RCC 7860 (cell line): ENCODE measurements at regions not wholly inside any gene's neighbourhood (a gene's known extent, or its start where the extent isn't known, plus 50 kb on each side); places are given as distances from the start of the nearest gene placed in this dataset.

ENCODE experiments used
- DNase-seq: peaks from one replicate; pipeline ENCODE4 v3.0.0-alpha.2; 2015; ENCODE audit warnings: low spot score
- FAIRE-seq: peaks from 2 replicates; lab custom pipeline; 2012; peaks lifted over from hg19 to GRCh38; lab: Jason Lieb, UNC

DNA sequence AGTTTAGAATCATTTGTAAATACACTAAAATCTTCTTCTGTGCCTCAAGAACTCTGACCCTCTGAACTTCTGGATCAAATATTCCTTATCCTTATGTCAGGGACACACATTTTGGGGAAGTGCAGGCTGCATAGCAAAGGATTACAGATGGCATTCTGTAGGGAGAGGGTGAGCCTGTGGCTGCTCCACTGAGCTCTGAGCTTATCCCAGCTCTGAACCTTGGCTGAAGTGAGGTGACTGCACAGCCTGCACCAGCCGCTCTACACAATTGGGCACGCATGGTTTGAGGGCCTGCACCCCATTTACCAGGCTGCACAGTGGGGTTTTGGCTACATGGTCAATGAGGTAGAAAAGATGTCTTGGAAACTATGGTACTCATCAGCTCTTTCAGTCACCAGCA lies 251.6 kb downstream of the GALR1 start:
- FAIRE-seq: no peak

GRCh38 chr18:77505499-77505898 lies 255.9 kb downstream of the GALR1 start:
- FAIRE-seq: no peak
- no peak for DNase-seq

More for the DNA sequence above, 251.6 kb downstream of the GALR1 start:
- DNase-seq: no peak

DNA sequence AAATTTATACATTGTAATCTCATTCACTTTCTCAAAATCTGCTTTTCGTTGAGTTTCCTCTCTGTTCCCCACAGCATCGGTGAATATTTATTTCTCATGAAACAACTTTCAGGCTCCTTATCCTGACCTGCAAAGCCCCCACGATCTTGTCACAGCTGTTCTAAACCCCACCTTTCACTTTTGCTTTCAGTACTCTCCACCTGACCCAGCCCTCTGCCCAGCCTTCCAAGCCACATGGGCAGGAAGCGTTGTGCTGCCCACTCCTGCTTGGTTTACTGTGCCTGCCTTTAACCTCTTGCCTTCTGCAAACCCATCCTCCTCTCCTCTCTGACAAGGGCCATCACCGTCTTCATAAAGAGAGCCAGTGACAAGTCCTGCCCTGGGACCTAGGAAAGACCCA lies 262.5 kb downstream of the GALR1 start:
- FAIRE-seq: no peak
- no peak for DNase-seq

DNA sequence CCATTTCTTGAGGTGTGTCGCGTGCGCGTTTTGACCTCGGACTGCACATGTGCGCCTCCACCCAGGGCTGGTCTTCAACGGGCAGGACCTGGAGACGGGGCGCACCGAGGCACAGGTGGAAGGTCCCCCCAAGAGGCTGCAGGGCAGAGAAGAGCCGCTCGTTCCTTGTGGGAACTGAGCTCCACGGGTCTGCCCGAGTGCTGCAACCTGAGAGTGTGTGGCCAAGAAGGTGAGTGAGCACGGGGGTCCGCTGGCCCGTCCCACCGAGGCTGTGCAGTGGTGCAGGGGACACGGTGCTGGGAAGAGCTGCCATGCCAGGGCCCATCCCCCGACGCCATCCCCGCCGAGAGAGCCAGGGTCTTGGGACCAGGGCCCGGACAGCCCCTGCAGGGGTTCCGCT lies 268.3 kb downstream of the GALR1 start:
- no peak for FAIRE-seq
- DNase-seq: no peak

DNA sequence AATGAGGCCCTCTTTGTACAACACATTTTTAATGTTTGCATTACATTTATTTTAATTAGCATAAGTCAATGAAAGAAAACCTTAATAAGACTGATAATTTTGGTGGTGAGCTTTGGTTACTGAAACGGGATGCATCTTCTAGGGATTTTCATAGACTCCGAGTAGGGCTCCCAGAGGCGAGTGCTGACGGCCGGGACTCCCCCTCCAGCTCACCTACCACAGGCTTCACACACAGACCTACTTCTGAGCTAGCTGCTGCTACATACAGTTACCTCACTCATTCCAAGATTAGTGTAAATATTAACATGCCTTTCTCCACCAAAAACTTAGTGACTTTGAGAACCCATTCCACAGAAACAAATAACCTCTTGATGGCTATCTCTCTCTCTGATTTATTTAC lies 271.1 kb downstream of the GALR1 start:
- DNase-seq (no peak), FAIRE-seq (no peak)

DNA sequence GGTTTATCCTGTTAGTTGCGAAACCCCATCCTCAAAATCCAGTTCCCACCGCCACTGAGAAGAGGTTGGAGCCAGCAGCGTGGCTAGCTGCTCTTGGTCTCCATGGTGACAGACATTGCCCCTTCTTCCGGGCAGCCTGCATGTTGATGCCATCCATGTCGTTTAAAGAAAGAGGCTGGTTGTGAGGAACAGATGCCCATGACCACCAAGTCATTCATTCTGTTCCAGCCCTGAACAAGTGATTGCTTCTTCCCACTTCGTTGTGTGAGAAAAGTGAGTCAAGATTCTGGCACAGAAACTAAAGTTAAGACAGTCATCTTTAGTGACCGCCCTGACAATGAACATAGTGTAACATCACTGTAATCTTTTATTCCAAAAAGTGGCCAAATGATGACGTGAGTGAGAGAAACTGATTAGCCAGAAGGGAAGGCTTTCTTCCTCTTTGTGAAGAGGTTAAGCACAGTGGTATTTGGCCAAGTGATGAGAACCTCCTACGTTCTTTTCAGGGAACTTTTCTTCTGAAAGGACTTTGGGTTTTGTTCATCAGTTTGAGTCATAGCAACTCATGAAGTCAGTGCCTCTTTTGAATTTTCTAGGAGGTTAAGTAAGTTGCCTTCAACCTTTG lies 272.5 kb downstream of the GALR1 start:
- DNase-seq (no peak), FAIRE-seq (no peak)

DNA sequence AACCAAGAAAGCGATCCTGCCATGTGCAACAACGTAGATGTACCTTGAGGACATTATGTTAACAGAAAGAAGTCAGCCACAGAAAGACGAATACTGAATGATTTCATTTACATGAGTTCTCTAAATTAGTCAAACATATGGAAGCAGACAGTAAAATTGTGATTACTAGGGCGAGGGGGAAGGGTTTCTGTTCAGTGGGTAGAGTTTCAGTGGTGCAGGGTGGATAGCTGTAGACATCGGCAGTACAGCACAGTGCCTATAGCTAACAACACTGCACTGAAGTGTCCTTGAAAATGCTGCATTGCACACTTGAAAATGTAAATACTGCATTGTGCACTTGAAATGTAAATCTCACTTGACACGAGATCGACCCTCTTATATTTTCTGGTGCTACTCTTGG lies 275.3 kb downstream of the GALR1 start:
- FAIRE-seq (no peak), DNase-seq (no peak)

DNA sequence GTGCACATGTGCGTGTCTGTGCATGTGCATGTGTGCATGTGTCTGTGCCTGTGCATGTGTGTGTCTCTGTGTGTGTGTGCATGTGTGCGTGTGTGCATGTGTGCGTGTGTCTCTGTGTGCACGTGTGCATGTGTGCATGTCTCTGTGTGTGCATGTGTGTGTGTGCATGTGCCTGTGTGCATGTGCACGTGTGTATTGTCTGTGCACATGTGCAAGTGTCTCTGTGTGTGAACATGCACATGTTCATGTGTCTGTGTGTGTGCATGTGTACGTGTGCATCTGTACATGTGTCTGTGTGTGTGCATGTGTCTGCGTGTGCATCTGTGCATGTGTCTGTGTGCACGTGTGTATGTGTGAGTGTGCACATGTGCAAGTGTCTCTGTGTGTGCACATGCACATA lies 277.3 kb downstream of the GALR1 start:
- no peak for FAIRE-seq
- no peak for DNase-seq

DNA sequence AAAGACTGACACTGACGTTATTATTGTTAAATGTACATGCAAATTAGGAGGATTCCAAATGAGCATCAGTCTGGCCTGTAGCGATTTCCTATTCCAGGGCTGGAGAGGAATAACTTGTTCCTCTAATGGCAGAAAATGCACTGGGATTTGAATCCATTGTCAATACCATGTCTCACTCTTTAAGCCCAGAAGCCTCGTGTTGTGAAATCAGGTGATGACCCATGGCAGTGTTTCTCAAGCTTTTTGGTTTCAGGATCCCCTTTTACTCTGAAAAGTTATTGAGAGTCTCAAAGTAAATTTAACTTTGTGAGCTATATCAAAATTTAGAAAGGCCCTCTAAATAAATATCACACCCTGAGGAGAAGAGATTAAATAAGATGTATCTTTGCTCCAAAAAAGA lies 279.2 kb downstream of the GALR1 start:
- DNase-seq (no peak), FAIRE-seq (no peak)

DNA sequence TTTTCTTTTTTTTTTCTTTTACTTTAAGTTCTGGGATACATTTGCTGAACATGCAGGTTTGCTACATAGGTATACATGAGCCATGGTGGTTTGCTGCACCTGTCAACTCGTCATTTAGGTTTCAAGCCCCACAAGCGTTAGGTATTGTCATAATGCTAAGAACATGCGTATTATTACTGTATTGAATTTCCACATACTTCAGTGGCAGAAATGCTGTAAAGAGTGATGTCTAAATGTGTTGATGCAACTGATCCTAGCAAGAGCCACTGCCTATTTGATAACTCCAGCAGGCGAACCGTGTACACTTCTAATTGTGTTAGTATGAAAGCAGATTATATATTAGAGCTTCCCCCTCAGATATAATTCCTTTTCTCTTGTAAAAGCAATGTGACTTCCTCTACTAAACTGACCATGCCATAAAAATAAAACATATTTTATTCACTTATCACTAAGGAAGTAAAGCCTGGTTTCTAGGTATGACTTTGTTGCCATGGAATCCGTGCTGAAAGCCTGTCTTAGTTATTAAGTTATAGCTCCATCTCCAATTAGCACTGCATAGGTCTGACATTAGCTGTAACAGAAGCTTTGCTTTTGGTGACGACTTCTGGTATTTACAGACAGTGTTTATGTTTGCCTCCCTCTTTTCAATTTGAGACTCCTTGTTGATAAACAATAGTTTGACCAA lies 280.0 kb downstream of the GALR1 start:
- no peak for DNase-seq
- no peak for FAIRE-seq

GRCh38 chr18:77530732-77531131 lies 281.1 kb downstream of the GALR1 start:
- DNase-seq: no peak

GRCh38 chr18:77539860-77540259 lies 290.2 kb downstream of the GALR1 start:
- FAIRE-seq (no peak), DNase-seq (no peak)

More at GRCh38 chr18:77530732-77531131, 281.1 kb downstream of the GALR1 start:
- FAIRE-seq: no peak

DNA sequence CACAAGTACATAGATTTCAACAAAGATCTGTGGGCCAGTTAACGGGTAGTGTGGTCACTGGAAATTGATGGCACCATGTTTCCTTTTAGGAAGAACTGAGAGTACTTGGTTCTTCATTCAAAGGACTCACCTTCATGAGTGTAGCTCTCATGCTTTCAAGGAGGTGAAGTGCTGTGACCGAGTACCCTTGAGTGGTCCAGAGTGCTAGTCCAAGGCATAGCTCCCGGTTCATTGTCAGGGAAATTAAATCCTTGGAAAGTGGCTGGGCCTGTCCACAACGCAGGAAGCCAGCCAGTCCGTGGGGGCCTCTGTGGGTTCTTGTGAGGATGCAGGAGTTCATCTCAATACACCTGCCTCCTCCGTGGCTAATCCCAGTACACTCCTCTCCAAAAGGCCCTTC lies 295.1 kb downstream of the GALR1 start:
- no peak for DNase-seq
- FAIRE-seq: no peak

DNA sequence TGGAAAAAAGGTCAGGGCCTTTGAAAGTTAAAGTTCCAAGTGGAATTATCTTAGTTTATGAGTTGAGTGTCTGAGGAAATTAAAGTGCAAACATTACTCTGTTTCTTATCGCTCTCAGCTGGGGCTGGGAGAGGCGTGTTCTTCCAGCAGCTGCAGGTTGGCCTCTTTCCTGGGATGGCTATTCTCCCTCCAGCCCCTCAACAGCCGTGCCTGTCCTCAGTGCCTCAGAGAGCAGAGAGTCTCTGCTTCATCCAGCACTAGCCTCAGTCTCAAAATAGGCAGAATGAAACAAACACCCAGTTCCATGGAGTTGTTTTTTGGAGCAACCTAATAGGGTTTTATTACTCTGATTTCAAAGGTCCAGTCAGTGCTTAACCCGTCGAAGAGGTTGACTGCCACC lies 298.1 kb downstream of the GALR1 start:
- no peak for DNase-seq
- FAIRE-seq: no peak

GRCh38 chr18:77548790-77549420 lies 299.3 kb downstream of the GALR1 start:
- FAIRE-seq: no peak
- DNase-seq: no peak

DNA sequence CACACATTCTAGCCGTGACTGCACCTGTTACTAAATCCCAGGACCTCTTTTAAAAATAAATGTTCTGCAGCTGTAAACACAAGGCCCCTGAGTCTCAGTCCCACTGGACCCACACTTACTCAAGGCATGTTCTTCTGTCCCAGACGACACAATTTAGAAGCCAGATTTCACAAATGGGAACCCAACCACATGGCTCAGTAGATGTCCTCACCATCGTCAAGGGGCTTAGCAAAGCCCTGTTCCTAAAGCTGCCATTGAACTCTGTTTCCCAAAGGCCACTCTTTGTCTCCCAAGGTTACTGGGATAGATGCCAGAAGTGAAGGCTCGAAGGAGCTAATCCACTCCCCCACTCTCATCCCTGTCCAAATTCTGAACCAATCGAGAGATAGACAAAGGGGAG lies 301.0 kb downstream of the GALR1 start:
- DNase-seq (no peak), FAIRE-seq (no peak)

DNA sequence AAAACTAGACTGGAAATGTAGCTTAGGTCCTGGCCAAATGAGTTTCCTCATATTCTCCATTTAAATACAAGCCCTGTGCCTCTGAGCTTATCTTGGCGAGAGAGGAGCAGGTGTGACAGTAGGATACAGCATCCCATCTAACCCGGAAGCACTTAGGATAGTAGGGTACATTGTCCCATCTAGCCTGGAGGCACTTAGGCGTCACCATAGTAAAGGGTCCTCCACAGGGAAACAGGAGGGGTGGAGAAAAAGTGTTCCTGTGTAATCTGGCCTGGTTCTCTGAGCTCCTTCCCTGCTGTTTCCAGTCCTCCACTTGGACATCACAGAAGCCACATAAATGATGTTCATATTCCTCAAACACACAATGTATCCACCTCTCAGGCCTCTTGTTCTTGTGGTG lies 301.4 kb downstream of the GALR1 start:
- FAIRE-seq (no peak), DNase-seq (no peak)

GRCh38 chr18:77552945-77553344 lies 303.3 kb downstream of the GALR1 start:
- DNase-seq (no peak), FAIRE-seq (no peak)

- DNase-seq (no peak), FAIRE-seq (no peak)
These were observed 304.4 kb downstream of the GALR1 start for GRCh38 chr18:77554061-77554460.

DNA sequence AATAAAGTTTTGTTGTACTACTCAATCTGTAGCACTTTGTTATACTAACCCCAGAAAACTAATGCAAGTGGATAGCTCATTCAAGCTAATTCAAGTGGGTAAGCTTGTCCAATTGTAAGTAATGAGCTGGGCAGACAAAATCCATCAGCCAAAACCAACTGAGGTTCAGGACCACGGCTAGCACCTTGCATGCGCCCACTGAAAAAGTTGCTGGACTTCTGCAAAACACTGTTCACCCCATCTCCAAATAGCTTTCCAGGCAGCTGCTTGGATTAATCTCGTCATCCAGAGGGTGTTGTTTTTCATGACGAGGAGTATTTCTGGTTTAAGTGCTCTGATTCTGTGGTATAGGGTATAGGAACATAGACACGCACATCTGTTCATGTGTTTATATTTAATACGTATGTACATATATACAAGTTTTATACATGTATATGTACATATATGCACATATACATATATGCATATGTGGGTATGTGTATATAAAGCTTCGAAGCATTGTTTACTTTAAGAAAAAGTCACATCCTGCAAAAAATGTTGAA lies 307.5 kb downstream of the GALR1 start:
- FAIRE-seq (no peak), DNase-seq (no peak)

GRCh38 chr18:77559274-77559910 lies 309.7 kb downstream of the GALR1 start:
- no peak for DNase-seq
- no peak for FAIRE-seq
